ENCODE measurements at regions not wholly inside any gene's neighbourhood (a gene's known extent, or its start where the extent isn't known, plus 50 kb on each side); places are given as distances from the start of the nearest gene placed in this dataset.

DNA sequence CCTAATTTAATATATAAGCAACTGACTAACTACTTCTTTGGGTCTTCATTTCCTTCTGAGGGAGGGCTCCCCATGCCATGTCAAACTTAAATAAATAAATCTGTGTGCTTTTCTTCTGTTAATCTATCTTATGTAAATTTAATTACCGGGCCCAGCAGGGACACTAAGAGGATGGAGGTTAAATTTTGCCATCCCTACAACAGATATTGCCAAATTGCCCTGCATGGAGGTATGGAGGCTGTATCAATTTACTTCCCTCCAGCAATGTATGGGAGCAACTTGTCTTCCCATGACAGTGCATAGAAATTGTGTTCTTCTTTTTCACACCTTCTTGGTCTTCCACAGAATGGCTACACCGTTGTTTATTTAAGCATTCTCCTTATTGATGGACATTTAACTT, 129.0 kb downstream of the NFKBIZ start:
- 50% methylated on average over 2 of the region's 2 CpGs for WGBS, 2 donors
- Histone ChIP-seq H3K27ac (ENCODE audit: low read depth in 1 of 2, low read length in 1 of 2) (no peak overlapping the region), H3K4me3 (no peak overlapping the region), H3K9ac (ENCODE audit: insufficient read depth in 1 of 2, low read length in 2 of 2) (no peak overlapping the region), H3K36me3 (ENCODE audit: control insufficient read depth in 4 of 4, insufficient read depth in 4 of 4, low read length in 4 of 4) (no peaks in the 10 kb centered on the region), H3K4me1 (ENCODE audit: control insufficient read depth in 5 of 5, insufficient read depth in 5 of 5, low read length in 5 of 5) (peaks cover 0 to 9% (median 0%) of the 10 kb centered on the region in 5 donors), H3K27me3 (ENCODE audit: control insufficient read depth in 3 of 3, insufficient read depth in 3 of 3, low read length in 2 of 3) (no peaks in the 10 kb centered on the region), H3K9me3 (ENCODE audit: control insufficient read depth in 4 of 4, insufficient read depth in 3 of 4, low read length in 3 of 4) (no peaks in the 10 kb centered on the region)
- no peak for DNase-seq
- ATAC-seq (ENCODE audit: insufficient read depth, low FRiP score): no peak
- TF ChIP-seq, protein P1, sequence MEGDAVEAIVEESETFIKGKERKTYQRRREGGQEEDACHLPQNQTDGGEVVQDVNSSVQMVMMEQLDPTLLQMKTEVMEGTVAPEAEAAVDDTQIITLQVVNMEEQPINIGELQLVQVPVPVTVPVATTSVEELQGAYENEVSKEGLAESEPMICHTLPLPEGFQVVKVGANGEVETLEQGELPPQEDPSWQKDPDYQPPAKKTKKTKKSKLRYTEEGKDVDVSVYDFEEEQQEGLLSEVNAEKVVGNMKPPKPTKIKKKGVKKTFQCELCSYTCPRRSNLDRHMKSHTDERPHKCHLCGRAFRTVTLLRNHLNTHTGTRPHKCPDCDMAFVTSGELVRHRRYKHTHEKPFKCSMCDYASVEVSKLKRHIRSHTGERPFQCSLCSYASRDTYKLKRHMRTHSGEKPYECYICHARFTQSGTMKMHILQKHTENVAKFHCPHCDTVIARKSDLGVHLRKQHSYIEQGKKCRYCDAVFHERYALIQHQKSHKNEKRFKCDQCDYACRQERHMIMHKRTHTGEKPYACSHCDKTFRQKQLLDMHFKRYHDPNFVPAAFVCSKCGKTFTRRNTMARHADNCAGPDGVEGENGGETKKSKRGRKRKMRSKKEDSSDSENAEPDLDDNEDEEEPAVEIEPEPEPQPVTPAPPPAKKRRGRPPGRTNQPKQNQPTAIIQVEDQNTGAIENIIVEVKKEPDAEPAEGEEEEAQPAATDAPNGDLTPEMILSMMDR (IDR thresholded peaks at IDR 0.05; ENCODE audit: control extremely low read depth, extremely low read depth): no peak

GRCh38 chr3:101979033-101979432, 129.7 kb downstream of the NFKBIZ start:
- ATAC-seq (ENCODE audit: insufficient read depth, low FRiP score) (no peak), DNase-seq (no peak)
- 71 to 85% methylated on average over 3 of the region's 3 CpGs for WGBS, 2 donors
- H3K9me3 ChIP-seq (ENCODE audit: control insufficient read depth in 4 of 4, insufficient read depth in 3 of 4, low read length in 3 of 4): no peaks in the 10 kb centered on the region
- H3K9ac ChIP-seq (ENCODE audit: insufficient read depth in 1 of 2, low read length in 2 of 2): no peak overlapping the region
- no peak overlapping the region for H3K4me3 ChIP-seq
- H3K27ac ChIP-seq (ENCODE audit: low read depth in 1 of 2, low read length in 1 of 2): no peak overlapping the region
- peaks cover 0 to 9% (median 0%) of the 10 kb centered on the region in 5 donors for H3K4me1 ChIP-seq (ENCODE audit: control insufficient read depth in 5 of 5, insufficient read depth in 5 of 5, low read length in 5 of 5)
- TF ChIP-seq, protein P1 (IDR thresholded peaks at IDR 0.05; ENCODE audit: control extremely low read depth, extremely low read depth): no peak
- no peaks in the 10 kb centered on the region for H3K36me3 ChIP-seq (ENCODE audit: control insufficient read depth in 4 of 4, insufficient read depth in 4 of 4, low read length in 4 of 4)
- H3K27me3 ChIP-seq (ENCODE audit: control insufficient read depth in 3 of 3, insufficient read depth in 3 of 3, low read length in 2 of 3): no peaks in the 10 kb centered on the region

DNA sequence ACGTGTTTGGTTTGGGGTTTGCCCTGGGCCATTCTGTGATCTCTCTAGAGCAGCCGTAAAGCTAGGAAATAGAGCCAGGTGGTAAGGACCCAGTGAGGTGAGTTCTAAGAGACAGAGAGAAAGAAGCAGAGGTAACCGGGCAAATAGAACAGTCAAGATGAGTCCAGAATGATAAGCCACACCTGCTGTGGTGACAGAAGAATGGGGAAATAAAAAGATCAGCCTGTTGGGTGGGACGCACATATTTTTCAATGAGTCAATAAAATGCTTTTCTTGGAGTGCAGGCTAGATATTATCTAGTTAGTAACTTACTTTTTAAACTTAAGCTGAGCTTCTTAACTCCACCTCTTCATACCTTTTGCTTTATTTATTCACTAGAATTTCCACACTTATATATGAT, 135.0 kb downstream of the NFKBIZ start:
- ATAC-seq (ENCODE audit: insufficient read depth, low FRiP score): no peak
- no peaks in the 10 kb centered on the region for H3K27me3 ChIP-seq (ENCODE audit: control insufficient read depth in 3 of 3, insufficient read depth in 3 of 3, low read length in 2 of 3)
- no peaks in the 10 kb centered on the region for H3K9me3 ChIP-seq (ENCODE audit: control insufficient read depth in 4 of 4, insufficient read depth in 3 of 4, low read length in 3 of 4)
- no peaks in the 10 kb centered on the region for H3K4me1 ChIP-seq (ENCODE audit: control insufficient read depth in 5 of 5, insufficient read depth in 5 of 5, low read length in 5 of 5)
- H3K4me3 ChIP-seq: no peak overlapping the region
- H3K36me3 ChIP-seq (ENCODE audit: control insufficient read depth in 4 of 4, insufficient read depth in 4 of 4, low read length in 4 of 4): no peaks in the 10 kb centered on the region
- 70 to 93% methylated on average over 4 of the region's 4 CpGs for WGBS, 2 donors
- no peak for DNase-seq
- no peak overlapping the region for H3K9ac ChIP-seq (ENCODE audit: insufficient read depth in 1 of 2, low read length in 2 of 2)
- no peak overlapping the region for H3K27ac ChIP-seq (ENCODE audit: low read depth in 1 of 2, low read length in 1 of 2)
- TF ChIP-seq, protein P1 (IDR thresholded peaks at IDR 0.05; ENCODE audit: control extremely low read depth, extremely low read depth): no peak

GRCh38 chr3:101988596-101988995, 139.3 kb downstream of the NFKBIZ start:
- 53 to 73% methylated on average over 3 of the region's 3 CpGs for WGBS, 2 donors
- TF ChIP-seq, protein P1 (IDR thresholded peaks at IDR 0.05; ENCODE audit: control extremely low read depth, extremely low read depth): no peak
- Histone ChIP-seq H3K36me3 (ENCODE audit: control insufficient read depth in 4 of 4, insufficient read depth in 4 of 4, low read length in 4 of 4) (no peaks in the 10 kb centered on the region), H3K9ac (ENCODE audit: insufficient read depth in 1 of 2, low read length in 2 of 2) (no peak overlapping the region), H3K4me3 (no peak overlapping the region), H3K27ac (ENCODE audit: low read depth in 1 of 2, low read length in 1 of 2) (no peak overlapping the region), H3K4me1 (ENCODE audit: control insufficient read depth in 5 of 5, insufficient read depth in 5 of 5, low read length in 5 of 5) (no peaks in the 10 kb centered on the region), H3K27me3 (ENCODE audit: control insufficient read depth in 3 of 3, insufficient read depth in 3 of 3, low read length in 2 of 3) (no peaks in the 10 kb centered on the region), H3K9me3 (ENCODE audit: control insufficient read depth in 4 of 4, insufficient read depth in 3 of 4, low read length in 3 of 4) (no peaks in the 10 kb centered on the region)
- ATAC-seq (ENCODE audit: insufficient read depth, low FRiP score) (no peak), DNase-seq (no peak)

Measured in lung (tissue), 11 donors.